ENCODE measurements at regions not wholly inside any gene's neighbourhood (a gene's known extent, or its start where the extent isn't known, plus 50 kb on each side); places are given as distances from the start of the nearest gene placed in this dataset.
A peak's percentile ranks its signal among the peaks of the same experiment; 100 is the strongest.

DNA sequence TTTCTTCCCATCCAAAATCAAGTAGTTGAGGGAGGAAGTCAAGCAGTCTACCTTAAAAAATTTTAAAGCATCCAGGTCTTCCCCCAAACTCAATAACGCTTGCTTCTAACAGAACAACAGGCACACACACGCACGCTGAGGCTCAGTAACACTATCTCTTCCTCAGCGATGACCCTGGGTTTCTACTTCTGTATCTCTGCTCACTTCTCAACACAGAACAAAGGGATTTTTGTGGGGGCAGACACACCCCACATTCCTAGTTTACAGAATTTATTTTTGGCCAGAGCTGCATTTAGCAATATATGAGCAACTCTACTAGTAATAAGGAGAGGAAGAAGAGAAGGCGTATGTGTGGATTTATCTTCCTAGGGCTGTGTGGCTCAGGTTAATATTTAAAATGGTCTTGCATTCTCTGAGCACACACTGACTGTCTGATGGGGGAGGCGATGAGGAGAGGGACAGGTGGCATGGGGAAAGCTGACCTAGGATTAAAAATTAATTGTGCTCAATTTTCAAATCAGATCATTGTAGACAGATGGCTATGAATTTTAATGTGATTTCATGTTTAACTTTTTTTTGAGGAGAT is 71.3 kb upstream of the PPM1B start:
- DNase-seq (no peak), ATAC-seq (no peak)
- TF ChIP-seq, protein P1, sequence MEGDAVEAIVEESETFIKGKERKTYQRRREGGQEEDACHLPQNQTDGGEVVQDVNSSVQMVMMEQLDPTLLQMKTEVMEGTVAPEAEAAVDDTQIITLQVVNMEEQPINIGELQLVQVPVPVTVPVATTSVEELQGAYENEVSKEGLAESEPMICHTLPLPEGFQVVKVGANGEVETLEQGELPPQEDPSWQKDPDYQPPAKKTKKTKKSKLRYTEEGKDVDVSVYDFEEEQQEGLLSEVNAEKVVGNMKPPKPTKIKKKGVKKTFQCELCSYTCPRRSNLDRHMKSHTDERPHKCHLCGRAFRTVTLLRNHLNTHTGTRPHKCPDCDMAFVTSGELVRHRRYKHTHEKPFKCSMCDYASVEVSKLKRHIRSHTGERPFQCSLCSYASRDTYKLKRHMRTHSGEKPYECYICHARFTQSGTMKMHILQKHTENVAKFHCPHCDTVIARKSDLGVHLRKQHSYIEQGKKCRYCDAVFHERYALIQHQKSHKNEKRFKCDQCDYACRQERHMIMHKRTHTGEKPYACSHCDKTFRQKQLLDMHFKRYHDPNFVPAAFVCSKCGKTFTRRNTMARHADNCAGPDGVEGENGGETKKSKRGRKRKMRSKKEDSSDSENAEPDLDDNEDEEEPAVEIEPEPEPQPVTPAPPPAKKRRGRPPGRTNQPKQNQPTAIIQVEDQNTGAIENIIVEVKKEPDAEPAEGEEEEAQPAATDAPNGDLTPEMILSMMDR (IDR thresholded peaks at IDR 0.05): no peak
- Histone ChIP-seq H3K4me3 (no peak overlapping the region), H3K27ac (no peak overlapping the region), H3K9me3 (no peaks in the 10 kb centered on the region), H3K36me3 (no peaks in the 10 kb centered on the region), H3K27me3 (no peaks in the 10 kb centered on the region), H3K4me1 (no peaks in the 10 kb centered on the region)
- intact Hi-C loops (cut with DNase I): no loop called here

DNA sequence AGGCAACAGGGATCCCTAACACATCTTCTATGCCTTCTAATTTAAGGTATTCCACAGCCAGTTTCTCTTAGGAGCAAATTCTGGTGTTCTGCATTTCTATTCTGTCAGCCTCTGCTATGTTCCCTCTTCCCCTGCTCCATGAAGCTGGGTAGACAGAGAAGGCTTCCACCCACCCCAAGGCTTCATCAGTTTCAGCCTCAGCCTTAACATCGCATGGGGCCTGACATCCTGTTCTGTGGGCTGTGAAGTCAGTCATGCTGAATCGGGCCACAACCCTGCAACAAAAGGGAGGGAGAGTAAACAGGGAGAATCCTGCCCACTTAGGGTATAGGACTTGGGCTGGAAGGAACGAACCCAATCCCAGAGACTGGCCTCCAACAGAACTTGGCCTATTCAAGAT is 70.6 kb upstream of the PPM1B start:
- Histone ChIP-seq H3K4me3 (no peak overlapping the region), H3K36me3 (no peaks in the 10 kb centered on the region), H3K9me3 (no peaks in the 10 kb centered on the region), H3K4me1 (no peaks in the 10 kb centered on the region), H3K27me3 (no peaks in the 10 kb centered on the region), H3K27ac (no peak overlapping the region)
- ATAC-seq (no peak), DNase-seq (no peak)
- intact Hi-C loops (cut with DNase I): no loop called here
- TF ChIP-seq, protein P1 (IDR thresholded peaks at IDR 0.05): no peak

DNA sequence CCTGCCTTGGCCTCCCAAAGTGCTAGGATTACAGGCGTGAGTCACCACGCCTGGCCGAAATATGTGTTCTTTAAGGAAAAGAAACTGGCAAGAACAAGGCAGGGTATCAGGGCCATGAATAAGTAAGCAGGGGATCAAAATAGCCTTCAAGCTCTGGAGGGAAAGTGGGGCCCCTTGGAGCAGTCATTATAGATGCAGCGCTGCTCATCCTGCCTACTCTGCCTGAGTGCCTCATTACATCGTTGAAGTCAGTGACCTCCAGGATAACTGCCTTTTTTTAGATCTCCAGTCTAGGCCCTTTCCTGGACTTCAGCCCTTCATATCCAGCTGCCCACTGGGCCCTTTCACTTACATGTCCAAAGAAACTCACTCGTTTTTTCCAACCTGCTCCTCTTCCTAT is 69.8 kb upstream of the PPM1B start:
- H3K4me3 ChIP-seq: no peak overlapping the region
- H3K27me3 ChIP-seq: no peaks in the 10 kb centered on the region
- H3K9me3 ChIP-seq: no peaks in the 10 kb centered on the region
- TF ChIP-seq, protein P1 (IDR thresholded peaks at IDR 0.05): no peak
- no peak for DNase-seq
- intact Hi-C loops (cut with DNase I): no loop called here
- H3K4me1 ChIP-seq: no peaks in the 10 kb centered on the region
- H3K27ac ChIP-seq: no peak overlapping the region
- H3K36me3 ChIP-seq: no peaks in the 10 kb centered on the region
- ATAC-seq: no peak

DNA sequence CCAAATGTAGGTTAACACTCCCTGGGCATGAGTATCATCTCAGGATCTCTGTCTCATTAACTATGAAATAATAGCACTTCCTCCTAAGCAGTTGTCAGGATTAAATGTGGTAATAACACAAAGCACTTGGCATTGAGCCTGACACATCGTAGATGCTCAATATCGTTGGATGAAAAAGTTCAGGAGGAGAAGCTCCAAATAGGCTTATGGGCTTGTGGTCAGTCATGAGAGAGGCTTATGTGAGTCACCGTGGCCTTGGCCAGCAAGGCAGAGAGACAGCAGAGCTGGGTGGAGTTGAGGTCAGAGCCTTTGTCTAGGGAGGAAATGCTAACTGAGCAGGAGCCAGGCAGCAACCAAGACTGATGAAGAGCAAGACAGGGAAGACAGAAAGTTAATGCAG is 68.3 kb upstream of the PPM1B start:
- H3K4me1 ChIP-seq: no peaks in the 10 kb centered on the region
- DNase-seq (no peak), ATAC-seq (peak; percentile 94)
- H3K4me3 ChIP-seq: no peak overlapping the region
- intact Hi-C loops (cut with DNase I): no loop called here
- no peaks in the 10 kb centered on the region for H3K9me3 ChIP-seq
- no peaks in the 10 kb centered on the region for H3K27me3 ChIP-seq
- no peaks in the 10 kb centered on the region for H3K36me3 ChIP-seq
- TF ChIP-seq, protein P1 (IDR thresholded peaks at IDR 0.05): no peak
- H3K27ac ChIP-seq: no peak overlapping the region

DNA sequence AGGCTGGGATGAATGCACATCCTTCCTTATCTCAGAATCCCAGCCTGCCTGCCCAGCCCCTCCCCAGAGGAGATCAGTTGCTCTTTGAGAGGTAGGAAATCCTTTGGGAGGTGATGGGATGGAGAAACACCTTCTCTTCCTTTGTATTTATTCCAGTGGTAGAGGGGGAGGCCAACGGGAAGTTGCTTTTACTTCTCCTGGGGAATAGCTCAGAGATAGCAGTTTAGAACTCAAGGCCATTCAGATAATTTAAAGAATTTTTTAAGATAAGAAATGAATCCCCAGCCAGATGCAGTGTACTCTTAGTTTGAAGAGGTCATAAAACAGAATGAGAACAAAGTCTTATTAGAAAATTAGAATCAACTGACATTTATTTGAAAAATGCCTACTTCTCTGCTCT is 67.4 kb upstream of the PPM1B start:
- DNase-seq (no peak), ATAC-seq (no peak)
- H3K27ac ChIP-seq: no peak overlapping the region
- intact Hi-C loops (cut with DNase I): no loop called here
- H3K4me1 ChIP-seq: no peaks in the 10 kb centered on the region
- no peaks in the 10 kb centered on the region for H3K9me3 ChIP-seq
- no peaks in the 10 kb centered on the region for H3K36me3 ChIP-seq
- no peaks in the 10 kb centered on the region for H3K27me3 ChIP-seq
- H3K4me3 ChIP-seq: no peak overlapping the region
- TF ChIP-seq, protein P1 (IDR thresholded peaks at IDR 0.05): no peak

Measured in upper lobe of right lung (tissue), 1 donor.